ENCODE measurements at regions not wholly inside any gene's neighbourhood (a gene's known extent, or its start where the extent isn't known, plus 50 kb on each side); places are given as distances from the start of the nearest gene placed in this dataset.
A peak's percentile ranks its signal among the peaks of the same experiment; 100 is the strongest.

DNA sequence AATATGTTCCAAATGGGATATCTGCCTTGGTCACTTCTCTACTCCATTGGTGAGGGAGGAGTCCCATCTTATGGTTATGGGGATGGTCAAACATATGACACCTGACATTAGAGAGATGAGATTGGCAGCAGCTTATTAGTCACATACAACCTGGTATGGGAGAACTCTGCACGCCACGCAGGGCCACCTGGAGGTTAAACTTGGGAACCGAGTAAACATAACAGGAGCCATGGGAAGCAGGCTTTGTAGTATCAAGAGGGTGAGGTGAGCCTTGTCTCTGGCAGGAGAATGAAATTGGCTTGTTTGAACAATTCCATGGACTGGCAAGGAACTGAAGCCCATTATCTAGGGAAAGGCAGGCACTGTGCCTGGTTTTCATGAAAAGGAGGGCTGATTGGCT is 238.7 kb upstream of the ELAC2 start:
- BruUV-seq (replicated peaks) = no TSS peak
- Mint-ChIP-seq H3K4me1 (ENCODE audit: insufficient read depth, unreplicated experiment) (no peaks in the 10 kb centered on the region), H3K27me3 (ENCODE audit: insufficient read depth, unreplicated experiment) (peaks cover 80% of the 10 kb centered on the region), H3K4me3 (ENCODE audit: unreplicated experiment) (no peak overlapping the region), H3K36me3 (ENCODE audit: insufficient read depth, unreplicated experiment) (no peaks in the 10 kb centered on the region), H3K27ac (ENCODE audit: low read depth, unreplicated experiment) (no peak overlapping the region), H3K9me3 (ENCODE audit: unreplicated experiment) (no peaks in the 10 kb centered on the region)
- TF ChIP-seq, protein P1, sequence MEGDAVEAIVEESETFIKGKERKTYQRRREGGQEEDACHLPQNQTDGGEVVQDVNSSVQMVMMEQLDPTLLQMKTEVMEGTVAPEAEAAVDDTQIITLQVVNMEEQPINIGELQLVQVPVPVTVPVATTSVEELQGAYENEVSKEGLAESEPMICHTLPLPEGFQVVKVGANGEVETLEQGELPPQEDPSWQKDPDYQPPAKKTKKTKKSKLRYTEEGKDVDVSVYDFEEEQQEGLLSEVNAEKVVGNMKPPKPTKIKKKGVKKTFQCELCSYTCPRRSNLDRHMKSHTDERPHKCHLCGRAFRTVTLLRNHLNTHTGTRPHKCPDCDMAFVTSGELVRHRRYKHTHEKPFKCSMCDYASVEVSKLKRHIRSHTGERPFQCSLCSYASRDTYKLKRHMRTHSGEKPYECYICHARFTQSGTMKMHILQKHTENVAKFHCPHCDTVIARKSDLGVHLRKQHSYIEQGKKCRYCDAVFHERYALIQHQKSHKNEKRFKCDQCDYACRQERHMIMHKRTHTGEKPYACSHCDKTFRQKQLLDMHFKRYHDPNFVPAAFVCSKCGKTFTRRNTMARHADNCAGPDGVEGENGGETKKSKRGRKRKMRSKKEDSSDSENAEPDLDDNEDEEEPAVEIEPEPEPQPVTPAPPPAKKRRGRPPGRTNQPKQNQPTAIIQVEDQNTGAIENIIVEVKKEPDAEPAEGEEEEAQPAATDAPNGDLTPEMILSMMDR (IDR thresholded peaks at IDR 0.05; ENCODE audit: unreplicated experiment) = no peak
- DNase-seq (ENCODE audit: unreplicated experiment) = peak; percentile 8
- intact Hi-C loops (cut with micrococcal nuclease) = no loop called here
- ChIA-PET CTCF (no interaction called here), POLR2A (no interaction called here)

DNA sequence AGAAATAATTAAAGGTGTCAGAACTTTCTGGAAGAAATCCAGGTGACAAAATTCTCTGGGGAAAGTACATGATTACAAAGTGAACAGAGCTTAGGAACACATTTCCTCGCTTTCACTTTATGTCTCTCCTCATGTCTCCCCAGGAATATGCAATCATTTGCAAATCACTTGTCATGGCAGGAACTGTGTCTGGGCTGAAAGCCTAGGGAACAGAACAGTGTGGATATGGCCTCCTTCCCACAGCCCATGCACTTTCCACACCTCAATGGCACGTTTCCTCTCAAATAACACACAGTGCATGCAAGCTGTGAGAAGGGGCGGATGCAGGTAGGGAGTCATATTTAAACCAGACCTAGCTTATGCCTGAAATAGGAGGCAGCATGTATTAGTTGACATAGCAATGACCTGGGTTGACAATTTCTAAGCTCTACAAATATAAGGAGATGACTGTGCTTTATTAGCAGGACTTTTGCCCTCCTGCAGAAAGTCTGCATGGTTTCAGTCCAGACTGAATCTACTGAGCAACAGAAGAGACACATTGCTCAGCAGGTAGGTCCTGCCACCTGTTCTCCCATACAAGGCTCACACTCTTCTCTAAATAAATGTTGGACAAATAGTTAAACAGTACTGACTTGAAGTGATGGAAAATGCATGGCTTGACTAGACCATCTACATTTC is 236.0 kb upstream of the ELAC2 start:
- H3K27me3 Mint-ChIP-seq (ENCODE audit: insufficient read depth, unreplicated experiment) = peaks cover 87% of the 10 kb centered on the region
- H3K4me1 Mint-ChIP-seq (ENCODE audit: insufficient read depth, unreplicated experiment) = no peaks in the 10 kb centered on the region
- no peak overlapping the region for H3K27ac Mint-ChIP-seq (ENCODE audit: low read depth, unreplicated experiment)
- no peaks in the 10 kb centered on the region for H3K36me3 Mint-ChIP-seq (ENCODE audit: insufficient read depth, unreplicated experiment)
- ChIA-PET CTCF (interaction anchor here (0.6 kb wide), 1 partner anchor 38 kb away, joined by 3 read pairs; no protein-coding TSS in a partner anchor), POLR2A (no interaction called here)
- no peak for DNase-seq (ENCODE audit: unreplicated experiment)
- intact Hi-C loops (cut with micrococcal nuclease) = no loop called here
- no TSS peak for BruUV-seq (replicated peaks)
- TF ChIP-seq, protein P1 (IDR thresholded peaks at IDR 0.05; ENCODE audit: unreplicated experiment) = no peak
- H3K4me3 Mint-ChIP-seq (ENCODE audit: unreplicated experiment) = no peak overlapping the region
- no peaks in the 10 kb centered on the region for H3K9me3 Mint-ChIP-seq (ENCODE audit: unreplicated experiment)

DNA sequence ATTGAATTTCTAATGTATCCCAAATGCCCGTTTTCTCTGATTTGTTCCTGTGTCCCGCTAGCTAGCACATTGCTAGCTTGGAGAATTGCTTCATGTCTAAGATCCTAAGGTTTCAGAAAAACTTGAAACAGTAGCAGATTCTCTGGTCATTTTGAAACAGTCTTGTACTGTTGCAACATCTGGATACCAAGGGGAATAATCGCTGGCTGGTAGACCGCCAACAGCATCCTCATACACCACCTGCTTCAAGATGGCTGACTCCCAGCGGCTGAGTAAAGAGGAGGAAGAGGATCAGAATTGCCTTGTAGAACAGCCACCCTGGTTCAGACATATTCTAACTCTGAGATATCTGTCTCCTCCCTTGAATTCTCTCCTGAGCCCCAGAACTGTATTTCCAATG is 226.7 kb upstream of the ELAC2 start:
- peak; percentile 35 for DNase-seq (ENCODE audit: unreplicated experiment)
- H3K9me3 Mint-ChIP-seq (ENCODE audit: unreplicated experiment) = no peaks in the 10 kb centered on the region
- intact Hi-C loops (cut with micrococcal nuclease) = no loop called here
- ChIA-PET CTCF (interaction anchor here (0.7 kb wide), 1 partner anchor 50 kb away, joined by 4 read pairs; no protein-coding TSS in a partner anchor), POLR2A (interaction anchor here (1.0 to 1.2 kb wide), 2 partner anchors 9 to 175 kb away, joined by 3 read pairs; no protein-coding TSS in a partner anchor)
- H3K27ac Mint-ChIP-seq (ENCODE audit: low read depth, unreplicated experiment) = no peak overlapping the region
- H3K36me3 Mint-ChIP-seq (ENCODE audit: insufficient read depth, unreplicated experiment) = no peaks in the 10 kb centered on the region
- H3K4me1 Mint-ChIP-seq (ENCODE audit: insufficient read depth, unreplicated experiment) = no peaks in the 10 kb centered on the region
- no peak overlapping the region for H3K4me3 Mint-ChIP-seq (ENCODE audit: unreplicated experiment)
- no TSS peak for BruUV-seq (replicated peaks)
- TF ChIP-seq, protein P1 (IDR thresholded peaks at IDR 0.05; ENCODE audit: unreplicated experiment) = no peak
- H3K27me3 Mint-ChIP-seq (ENCODE audit: insufficient read depth, unreplicated experiment) = peaks cover 76% of the 10 kb centered on the region

DNA sequence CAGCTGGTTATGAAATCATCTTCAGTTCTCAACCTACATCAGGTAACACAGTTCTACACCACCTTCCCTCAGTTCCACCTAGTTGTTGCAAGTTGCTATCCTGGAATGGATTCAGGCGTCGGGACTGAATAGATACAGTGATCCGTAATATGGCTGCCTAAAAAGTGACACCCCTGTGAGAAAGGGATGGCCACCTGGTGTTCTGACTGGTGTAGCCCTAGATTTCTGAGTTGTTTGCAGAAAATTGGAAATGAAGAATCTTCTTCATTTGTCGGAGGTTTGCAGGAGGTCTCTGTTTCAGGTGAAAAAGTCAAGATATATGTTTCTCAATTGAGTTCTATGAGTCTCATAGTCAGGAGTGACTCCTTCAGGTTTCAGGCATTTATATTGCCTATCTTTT is 225.8 kb upstream of the ELAC2 start:
- TF ChIP-seq, protein P1 (IDR thresholded peaks at IDR 0.05; ENCODE audit: unreplicated experiment) = no peak
- ChIA-PET CTCF (interaction anchor here (0.6 kb wide), 1 partner anchor 60 kb away, joined by 3 read pairs; no protein-coding TSS in a partner anchor), POLR2A (no interaction called here)
- Mint-ChIP-seq H3K27ac (ENCODE audit: low read depth, unreplicated experiment) (no peak overlapping the region), H3K4me1 (ENCODE audit: insufficient read depth, unreplicated experiment) (no peaks in the 10 kb centered on the region), H3K9me3 (ENCODE audit: unreplicated experiment) (no peaks in the 10 kb centered on the region), H3K27me3 (ENCODE audit: insufficient read depth, unreplicated experiment) (peaks cover 75% of the 10 kb centered on the region), H3K36me3 (ENCODE audit: insufficient read depth, unreplicated experiment) (no peaks in the 10 kb centered on the region), H3K4me3 (ENCODE audit: unreplicated experiment) (no peak overlapping the region)
- intact Hi-C loops (cut with micrococcal nuclease) = no loop called here
- BruUV-seq (replicated peaks) = no TSS peak
- DNase-seq (ENCODE audit: unreplicated experiment) = no peak
